SIG-M5 treated with dmso at 0.1 percent for 504 hours (cell line): ENCODE measurements at regions not wholly inside any gene's neighbourhood (a gene's known extent, or its start where the extent isn't known, plus 50 kb on each side); places are given as distances from the start of the nearest gene placed in this dataset.

Source experiments
- DNase-seq: peaks from one replicate; lab custom pipeline; 2025; ENCODE audit not compliant: unreplicated experiment; lab: John Stamatoyannopoulos, UW

- no peak for DNase-seq
Measured at GRCh38 chr2:200243441-200243840, 63.1 kb upstream of the SPATS2L start.

GRCh38 chr2:200244111-200244510 is 62.4 kb upstream of the SPATS2L start:
- DNase-seq: no peak

- no peak for DNase-seq
Measured at GRCh38 chr2:200247494-200247893, 59.0 kb upstream of the SPATS2L start.

GRCh38 chr2:200252265-200253067 is 54.0 kb upstream of the SPATS2L start:
- no peak for DNase-seq

- DNase-seq: no peak
Measured at GRCh38 chr2:200253639-200254038, 52.9 kb upstream of the SPATS2L start.

GRCh38 chr2:200254773-200255172 is 51.7 kb upstream of the SPATS2L start:
- no peak for DNase-seq

- DNase-seq: no peak
Measured at GRCh38 chr2:200255549-200255948, 50.9 kb upstream of the SPATS2L start.
